ENCODE measurements at regions not wholly inside any gene's neighbourhood (a gene's known extent, or its start where the extent isn't known, plus 50 kb on each side); places are given as distances from the start of the nearest gene placed in this dataset.

DNA sequence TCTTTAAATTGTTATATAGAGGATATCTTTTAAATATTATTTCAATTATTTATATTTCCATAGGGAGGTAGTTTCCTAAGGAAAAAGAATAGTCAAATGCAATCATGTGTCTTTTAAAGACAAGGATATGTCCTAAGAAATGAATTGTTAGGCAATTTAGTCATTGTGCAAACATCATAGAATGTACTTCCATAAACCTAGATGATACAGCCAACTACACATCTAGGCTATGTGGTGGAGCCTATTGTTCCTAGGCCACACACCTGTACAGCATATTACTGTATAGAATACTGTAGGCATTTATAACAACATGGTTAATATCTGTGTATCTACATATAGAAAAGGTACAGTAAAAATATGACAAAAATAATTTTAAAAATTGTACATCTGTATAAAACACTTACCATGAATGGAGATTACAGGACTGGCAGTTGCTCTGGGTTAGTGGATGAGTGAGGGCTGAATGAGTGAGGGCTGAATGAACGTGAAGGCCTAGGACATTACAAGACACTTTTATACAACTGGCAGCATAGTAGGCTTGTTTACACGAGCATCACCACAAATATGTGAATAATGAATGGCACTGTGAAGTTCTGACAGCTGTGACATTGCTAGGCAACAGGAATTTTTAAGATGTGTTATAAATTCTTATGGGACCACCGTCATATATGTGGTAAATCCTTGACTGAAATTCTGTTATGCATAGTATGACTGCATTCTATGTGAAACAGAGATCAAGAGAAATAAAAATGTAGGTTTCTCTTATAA lies 1879.0 kb upstream of the RAG2 start:
- intact Hi-C loops (cut with DNase I): no loop called here
- no peak for DNase-seq (ENCODE audit: low spot score)

DNA sequence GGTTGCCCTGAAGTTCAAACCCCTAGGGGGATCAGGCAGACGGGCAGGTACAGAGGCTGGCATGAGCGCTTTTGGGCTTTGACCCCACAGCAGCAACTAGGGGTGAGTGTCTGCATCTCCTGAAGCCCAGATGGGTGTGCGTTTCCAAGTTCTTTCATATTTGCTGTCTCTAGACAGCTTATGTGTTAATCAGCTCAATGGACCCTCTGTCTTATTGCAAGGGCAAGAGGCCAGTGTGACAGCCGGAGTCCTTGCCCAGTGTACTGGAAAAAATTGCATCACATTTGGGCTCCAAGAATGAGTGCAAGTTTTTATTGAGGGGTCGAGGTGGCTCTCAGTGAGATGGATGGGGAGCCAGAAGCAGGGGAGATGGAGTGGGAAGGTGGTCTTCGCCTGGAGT lies 1863.7 kb upstream of the RAG2 start:
- H3K27ac ChIP-seq: no peak overlapping the region
- no peak for TF ChIP-seq POLR2AphosphoS5 (IDR thresholded peaks at IDR 0.05)
- TF ChIP-seq, protein P1, sequence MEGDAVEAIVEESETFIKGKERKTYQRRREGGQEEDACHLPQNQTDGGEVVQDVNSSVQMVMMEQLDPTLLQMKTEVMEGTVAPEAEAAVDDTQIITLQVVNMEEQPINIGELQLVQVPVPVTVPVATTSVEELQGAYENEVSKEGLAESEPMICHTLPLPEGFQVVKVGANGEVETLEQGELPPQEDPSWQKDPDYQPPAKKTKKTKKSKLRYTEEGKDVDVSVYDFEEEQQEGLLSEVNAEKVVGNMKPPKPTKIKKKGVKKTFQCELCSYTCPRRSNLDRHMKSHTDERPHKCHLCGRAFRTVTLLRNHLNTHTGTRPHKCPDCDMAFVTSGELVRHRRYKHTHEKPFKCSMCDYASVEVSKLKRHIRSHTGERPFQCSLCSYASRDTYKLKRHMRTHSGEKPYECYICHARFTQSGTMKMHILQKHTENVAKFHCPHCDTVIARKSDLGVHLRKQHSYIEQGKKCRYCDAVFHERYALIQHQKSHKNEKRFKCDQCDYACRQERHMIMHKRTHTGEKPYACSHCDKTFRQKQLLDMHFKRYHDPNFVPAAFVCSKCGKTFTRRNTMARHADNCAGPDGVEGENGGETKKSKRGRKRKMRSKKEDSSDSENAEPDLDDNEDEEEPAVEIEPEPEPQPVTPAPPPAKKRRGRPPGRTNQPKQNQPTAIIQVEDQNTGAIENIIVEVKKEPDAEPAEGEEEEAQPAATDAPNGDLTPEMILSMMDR (IDR thresholded peaks at IDR 0.05): no peak
- no peak for TF ChIP-seq POLR2A (IDR thresholded peaks at IDR 0.05)
- no peaks in the 10 kb centered on the region for H3K36me3 ChIP-seq
- no peaks in the 10 kb centered on the region for H3K27me3 ChIP-seq (replicated peaks; ENCODE audit: insufficient read depth)
- no peaks in the 10 kb centered on the region for H3K9me3 ChIP-seq
- intact Hi-C loops (cut with DNase I): no loop called here
- no peak for DNase-seq (ENCODE audit: low spot score)
- no peak overlapping the region for H3K4me3 ChIP-seq
- 81% methylated on average over 6 of the region's 6 CpGs for WGBS
- H3K4me1 ChIP-seq (replicated peaks): no peaks in the 10 kb centered on the region

More for the DNA sequence above, 1879.0 kb upstream of the RAG2 start:
- no peaks in the 10 kb centered on the region for H3K4me1 ChIP-seq (replicated peaks)
- TF ChIP-seq POLR2A (IDR thresholded peaks at IDR 0.05) (no peak), POLR2AphosphoS5 (IDR thresholded peaks at IDR 0.05) (no peak)
- TF ChIP-seq, protein P1 (IDR thresholded peaks at IDR 0.05): no peak
- H3K27me3 ChIP-seq (replicated peaks; ENCODE audit: insufficient read depth): no peaks in the 10 kb centered on the region
- WGBS: 45% methylated on average over 3 of the region's 3 CpGs
- no peaks in the 10 kb centered on the region for H3K36me3 ChIP-seq
- H3K27ac ChIP-seq: no peak overlapping the region
- no peak overlapping the region for H3K4me3 ChIP-seq
- H3K9me3 ChIP-seq: no peaks in the 10 kb centered on the region

DNA sequence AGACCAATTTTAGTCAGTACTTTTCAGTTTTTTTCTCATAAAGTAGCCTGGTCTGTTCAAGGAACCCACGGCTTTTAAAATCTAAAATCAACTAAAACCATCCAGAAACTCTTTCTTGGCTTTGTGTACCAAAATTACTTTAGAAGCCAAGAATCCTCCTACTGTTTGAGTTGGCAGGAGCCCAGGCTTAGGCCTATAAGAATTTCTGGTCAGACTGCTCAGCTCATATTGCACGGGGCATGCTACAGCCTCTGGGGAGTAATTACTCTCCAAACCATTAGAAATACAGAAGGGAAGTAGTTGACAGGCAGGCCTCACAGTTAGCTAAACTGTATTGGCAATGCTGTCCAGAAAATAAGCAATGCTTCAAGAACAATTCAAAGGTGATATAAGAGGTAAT lies 1862.9 kb upstream of the RAG2 start:
- WGBS: 5% methylated on average over 2 of the region's 2 CpGs
- intact Hi-C loops (cut with DNase I): no loop called here
- peak; percentile 81 for DNase-seq (ENCODE audit: low spot score)
- no peaks in the 10 kb centered on the region for H3K27me3 ChIP-seq (replicated peaks; ENCODE audit: insufficient read depth)
- H3K4me1 ChIP-seq (replicated peaks): no peaks in the 10 kb centered on the region
- no peak overlapping the region for H3K27ac ChIP-seq
- H3K9me3 ChIP-seq: no peaks in the 10 kb centered on the region
- no peaks in the 10 kb centered on the region for H3K36me3 ChIP-seq
- no peak overlapping the region for H3K4me3 ChIP-seq
- TF ChIP-seq POLR2A (IDR thresholded peaks at IDR 0.05): no peak
- peak; percentile 64 for TF ChIP-seq POLR2AphosphoS5 (IDR thresholded peaks at IDR 0.05)

DNA sequence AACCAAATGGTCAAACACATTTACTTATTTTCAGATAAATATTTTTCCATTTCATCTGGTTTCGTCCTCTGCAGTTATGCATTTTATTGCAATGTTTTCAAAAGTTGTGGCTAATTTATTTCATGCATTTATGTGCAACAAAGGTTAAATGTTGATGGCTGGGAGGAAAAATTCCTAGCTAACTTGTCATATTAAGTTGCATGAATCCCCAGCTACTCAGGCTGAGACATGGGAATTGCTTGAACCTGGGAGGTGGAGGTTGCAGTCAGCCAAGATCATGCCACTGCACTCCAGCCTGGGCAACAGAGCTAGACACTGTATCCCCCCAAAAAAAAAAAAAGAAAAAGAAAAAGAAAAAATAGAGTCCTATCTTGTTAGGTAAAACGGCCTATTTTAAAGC lies 1862.4 kb upstream of the RAG2 start:
- Histone ChIP-seq H3K9me3 (no peaks in the 10 kb centered on the region), H3K27me3 (replicated peaks; ENCODE audit: insufficient read depth) (no peaks in the 10 kb centered on the region), H3K27ac (no peak overlapping the region), H3K36me3 (no peaks in the 10 kb centered on the region), H3K4me1 (replicated peaks) (no peaks in the 10 kb centered on the region), H3K4me3 (no peak overlapping the region)
- DNase-seq (ENCODE audit: low spot score): no peak
- intact Hi-C loops (cut with DNase I): no loop called here
- WGBS: 40% methylated on average over 2 of the region's 2 CpGs
- TF ChIP-seq POLR2A (IDR thresholded peaks at IDR 0.05): no peak
- TF ChIP-seq POLR2AphosphoS5 (IDR thresholded peaks at IDR 0.05): no peak
- TF ChIP-seq, protein P1 (IDR thresholded peaks at IDR 0.05): no peak

DNA sequence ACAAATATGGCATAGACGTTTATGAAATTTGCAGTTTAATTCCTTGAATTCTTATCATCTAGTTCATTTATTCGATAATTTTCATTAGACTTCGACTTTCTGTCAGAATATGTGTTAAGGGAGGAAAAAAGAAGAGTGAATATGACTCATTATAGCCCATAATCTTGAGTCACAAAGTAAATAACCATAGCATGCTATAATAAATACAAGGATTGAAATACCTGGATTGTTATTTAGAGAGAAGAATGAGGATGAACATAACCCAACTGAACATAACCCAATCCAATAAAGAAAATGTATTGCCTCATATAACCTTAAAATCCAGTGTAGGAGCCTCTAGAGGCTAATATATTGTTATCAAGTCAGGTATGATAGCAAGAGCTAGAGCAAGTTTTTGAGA lies 1858.3 kb upstream of the RAG2 start:
- Histone ChIP-seq H3K27me3 (replicated peaks; ENCODE audit: insufficient read depth) (no peaks in the 10 kb centered on the region), H3K4me3 (no peak overlapping the region), H3K27ac (no peak overlapping the region), H3K36me3 (no peaks in the 10 kb centered on the region), H3K4me1 (replicated peaks) (no peaks in the 10 kb centered on the region), H3K9me3 (no peaks in the 10 kb centered on the region)
- TF ChIP-seq POLR2AphosphoS5 (IDR thresholded peaks at IDR 0.05) (no peak), POLR2A (IDR thresholded peaks at IDR 0.05) (no peak)
- TF ChIP-seq, protein P1 (IDR thresholded peaks at IDR 0.05): no peak
- no peak for DNase-seq (ENCODE audit: low spot score)
- intact Hi-C loops (cut with DNase I): no loop called here
- 70% methylated on average over 3 of the region's 3 CpGs for WGBS
